ENCODE measurements at regions not wholly inside any gene's neighbourhood (a gene's known extent, or its start where the extent isn't known, plus 50 kb on each side); places are given as distances from the start of the nearest gene placed in this dataset.
A peak's percentile ranks its signal among the peaks of the same experiment; 100 is the strongest.

- H3K27ac ChIP-seq (ENCODE audit: low read depth, low read length) = no peak overlapping the region
- H3K4me3 ChIP-seq (ENCODE audit: low read length in 3 of 3) = no peak overlapping the region
- no peaks in the 10 kb centered on the region for H3K36me3 ChIP-seq (ENCODE audit: control insufficient read depth in 3 of 3, insufficient read depth in 3 of 3, low read length in 3 of 3)
- H3K9ac ChIP-seq (ENCODE audit: low read depth in 1 of 3, low read length in 3 of 3) = no peak overlapping the region
- peaks cover 0 to 5% (median 3%) of the 10 kb centered on the region in 3 donors for H3K9me3 ChIP-seq (ENCODE audit: control insufficient read depth in 3 of 3, low read length in 3 of 3)
- H3K27me3 ChIP-seq (ENCODE audit: control insufficient read depth in 3 of 3, insufficient read depth in 3 of 3, low read length in 3 of 3) = no peaks in the 10 kb centered on the region
- no peaks in the 10 kb centered on the region for H3K4me1 ChIP-seq (ENCODE audit: control insufficient read depth in 3 of 3, insufficient read depth in 3 of 3, low read length in 3 of 3)
These were observed 426.6 kb upstream of the ESRRG start for GRCh38 chr1:217149791-217150190.

- H3K9me3 ChIP-seq (ENCODE audit: control insufficient read depth in 3 of 3, low read length in 3 of 3) = no peaks in the 10 kb centered on the region
- no peaks in the 10 kb centered on the region for H3K4me1 ChIP-seq (ENCODE audit: control insufficient read depth in 3 of 3, insufficient read depth in 3 of 3, low read length in 3 of 3)
- no peak overlapping the region for H3K27ac ChIP-seq (ENCODE audit: low read depth, low read length)
- H3K4me3 ChIP-seq (ENCODE audit: low read length in 3 of 3) = no peak overlapping the region
- H3K27me3 ChIP-seq (ENCODE audit: control insufficient read depth in 3 of 3, insufficient read depth in 3 of 3, low read length in 3 of 3) = peaks cover 16 to 28% (median 20%) of the 10 kb centered on the region in 3 donors
- H3K9ac ChIP-seq (ENCODE audit: low read depth in 1 of 3, low read length in 3 of 3) = no peak overlapping the region
- no peaks in the 10 kb centered on the region for H3K36me3 ChIP-seq (ENCODE audit: control insufficient read depth in 3 of 3, insufficient read depth in 3 of 3, low read length in 3 of 3)
These were observed 418.5 kb upstream of the ESRRG start for GRCh38 chr1:217141711-217142110.

GRCh38 chr1:217140041-217140901 is 417.0 kb upstream of the ESRRG start:
- peaks cover 18 to 38% (median 27%) of the 10 kb centered on the region in 3 donors for H3K27me3 ChIP-seq (ENCODE audit: control insufficient read depth in 3 of 3, insufficient read depth in 3 of 3, low read length in 3 of 3)
- H3K4me1 ChIP-seq (ENCODE audit: control insufficient read depth in 3 of 3, insufficient read depth in 3 of 3, low read length in 3 of 3) = peaks cover 0 to 3% (median 2%) of the 10 kb centered on the region in 3 donors
- H3K4me3 ChIP-seq (ENCODE audit: low read length in 3 of 3) = peak overlapping the region in 2 of 3 donors; percentile 2 to 29
- no peaks in the 10 kb centered on the region for H3K9me3 ChIP-seq (ENCODE audit: control insufficient read depth in 3 of 3, low read length in 3 of 3)
- H3K27ac ChIP-seq (ENCODE audit: low read depth, low read length) = no peak overlapping the region
- H3K36me3 ChIP-seq (ENCODE audit: control insufficient read depth in 3 of 3, insufficient read depth in 3 of 3, low read length in 3 of 3) = no peaks in the 10 kb centered on the region
- peak overlapping the region in 1 of 3 donors; percentile 25 for H3K9ac ChIP-seq (ENCODE audit: low read depth in 1 of 3, low read length in 3 of 3)

GRCh38 chr1:217139513-217139912 is 416.3 kb upstream of the ESRRG start:
- Histone ChIP-seq H3K4me1 (ENCODE audit: control insufficient read depth in 3 of 3, insufficient read depth in 3 of 3, low read length in 3 of 3) (peaks cover 3 to 6% (median 4%) of the 10 kb centered on the region in 3 donors), H3K27me3 (ENCODE audit: control insufficient read depth in 3 of 3, insufficient read depth in 3 of 3, low read length in 3 of 3) (peaks cover 22 to 42% (median 27%) of the 10 kb centered on the region in 3 donors), H3K36me3 (ENCODE audit: control insufficient read depth in 3 of 3, insufficient read depth in 3 of 3, low read length in 3 of 3) (no peaks in the 10 kb centered on the region), H3K4me3 (ENCODE audit: low read length in 3 of 3) (no peak overlapping the region), H3K9me3 (ENCODE audit: control insufficient read depth in 3 of 3, low read length in 3 of 3) (no peaks in the 10 kb centered on the region), H3K9ac (ENCODE audit: low read depth in 1 of 3, low read length in 3 of 3) (no peak overlapping the region), H3K27ac (ENCODE audit: low read depth, low read length) (no peak overlapping the region)

GRCh38 chr1:217138799-217139466 is 415.7 kb upstream of the ESRRG start:
- no peaks in the 10 kb centered on the region for H3K9me3 ChIP-seq (ENCODE audit: control insufficient read depth in 3 of 3, low read length in 3 of 3)
- H3K9ac ChIP-seq (ENCODE audit: low read depth in 1 of 3, low read length in 3 of 3) = no peak overlapping the region
- H3K4me3 ChIP-seq (ENCODE audit: low read length in 3 of 3) = no peak overlapping the region
- peaks cover 3 to 6% (median 4%) of the 10 kb centered on the region in 3 donors for H3K4me1 ChIP-seq (ENCODE audit: control insufficient read depth in 3 of 3, insufficient read depth in 3 of 3, low read length in 3 of 3)
- H3K27me3 ChIP-seq (ENCODE audit: control insufficient read depth in 3 of 3, insufficient read depth in 3 of 3, low read length in 3 of 3) = peaks cover 22 to 48% (median 27%) of the 10 kb centered on the region in 3 donors
- no peaks in the 10 kb centered on the region for H3K36me3 ChIP-seq (ENCODE audit: control insufficient read depth in 3 of 3, insufficient read depth in 3 of 3, low read length in 3 of 3)
- H3K27ac ChIP-seq (ENCODE audit: low read depth, low read length) = no peak overlapping the region

GRCh38 chr1:217138173-217138765 is 415.0 kb upstream of the ESRRG start:
- Histone ChIP-seq H3K9ac (ENCODE audit: low read depth in 1 of 3, low read length in 3 of 3) (no peak overlapping the region), H3K27me3 (ENCODE audit: control insufficient read depth in 3 of 3, insufficient read depth in 3 of 3, low read length in 3 of 3) (peaks cover 22 to 51% (median 27%) of the 10 kb centered on the region in 3 donors), H3K27ac (ENCODE audit: low read depth, low read length) (no peak overlapping the region), H3K9me3 (ENCODE audit: control insufficient read depth in 3 of 3, low read length in 3 of 3) (no peaks in the 10 kb centered on the region), H3K36me3 (ENCODE audit: control insufficient read depth in 3 of 3, insufficient read depth in 3 of 3, low read length in 3 of 3) (no peaks in the 10 kb centered on the region), H3K4me1 (ENCODE audit: control insufficient read depth in 3 of 3, insufficient read depth in 3 of 3, low read length in 3 of 3) (peaks cover 3 to 6% (median 4%) of the 10 kb centered on the region in 3 donors), H3K4me3 (ENCODE audit: low read length in 3 of 3) (no peak overlapping the region)

- Histone ChIP-seq H3K27me3 (ENCODE audit: control insufficient read depth in 3 of 3, insufficient read depth in 3 of 3, low read length in 3 of 3) (peaks cover 25 to 51% (median 27%) of the 10 kb centered on the region in 3 donors), H3K27ac (ENCODE audit: low read depth, low read length) (no peak overlapping the region), H3K4me1 (ENCODE audit: control insufficient read depth in 3 of 3, insufficient read depth in 3 of 3, low read length in 3 of 3) (peaks cover 3 to 6% (median 4%) of the 10 kb centered on the region in 3 donors), H3K36me3 (ENCODE audit: control insufficient read depth in 3 of 3, insufficient read depth in 3 of 3, low read length in 3 of 3) (no peaks in the 10 kb centered on the region), H3K9me3 (ENCODE audit: control insufficient read depth in 3 of 3, low read length in 3 of 3) (no peaks in the 10 kb centered on the region), H3K9ac (ENCODE audit: low read depth in 1 of 3, low read length in 3 of 3) (no peak overlapping the region), H3K4me3 (ENCODE audit: low read length in 3 of 3) (no peak overlapping the region)
These were observed 414.1 kb upstream of the ESRRG start for GRCh38 chr1:217137210-217137881.

GRCh38 chr1:217136895-217137205 is 413.6 kb upstream of the ESRRG start:
- H3K9ac ChIP-seq (ENCODE audit: low read depth in 1 of 3, low read length in 3 of 3) = no peak overlapping the region
- peaks cover 3 to 6% (median 4%) of the 10 kb centered on the region in 3 donors for H3K4me1 ChIP-seq (ENCODE audit: control insufficient read depth in 3 of 3, insufficient read depth in 3 of 3, low read length in 3 of 3)
- H3K27ac ChIP-seq (ENCODE audit: low read depth, low read length) = no peak overlapping the region
- H3K4me3 ChIP-seq (ENCODE audit: low read length in 3 of 3) = no peak overlapping the region
- H3K27me3 ChIP-seq (ENCODE audit: control insufficient read depth in 3 of 3, insufficient read depth in 3 of 3, low read length in 3 of 3) = peaks cover 25 to 51% (median 27%) of the 10 kb centered on the region in 3 donors
- H3K9me3 ChIP-seq (ENCODE audit: control insufficient read depth in 3 of 3, low read length in 3 of 3) = no peaks in the 10 kb centered on the region
- H3K36me3 ChIP-seq (ENCODE audit: control insufficient read depth in 3 of 3, insufficient read depth in 3 of 3, low read length in 3 of 3) = no peaks in the 10 kb centered on the region

GRCh38 chr1:217135987-217136894 is 413.0 kb upstream of the ESRRG start:
- H3K4me1 ChIP-seq (ENCODE audit: control insufficient read depth in 3 of 3, insufficient read depth in 3 of 3, low read length in 3 of 3) = peaks cover 3 to 6% (median 4%) of the 10 kb centered on the region in 3 donors
- H3K9ac ChIP-seq (ENCODE audit: low read depth in 1 of 3, low read length in 3 of 3) = peak overlapping the region in 1 of 3 donors; percentile 68
- no peaks in the 10 kb centered on the region for H3K9me3 ChIP-seq (ENCODE audit: control insufficient read depth in 3 of 3, low read length in 3 of 3)
- H3K4me3 ChIP-seq (ENCODE audit: low read length in 3 of 3) = peak overlapping the region; percentile 62 to 75 (median 66)
- H3K27me3 ChIP-seq (ENCODE audit: control insufficient read depth in 3 of 3, insufficient read depth in 3 of 3, low read length in 3 of 3) = peaks cover 25 to 51% (median 27%) of the 10 kb centered on the region in 3 donors
- H3K36me3 ChIP-seq (ENCODE audit: control insufficient read depth in 3 of 3, insufficient read depth in 3 of 3, low read length in 3 of 3) = no peaks in the 10 kb centered on the region
- no peak overlapping the region for H3K27ac ChIP-seq (ENCODE audit: low read depth, low read length)
